ENCODE measurements at regions not wholly inside any gene's neighbourhood (a gene's known extent, or its start where the extent isn't known, plus 50 kb on each side); places are given as distances from the start of the nearest gene placed in this dataset.
"Not testable (repeated sequence)": the region's sequence is repeated elsewhere in the genome, so short reads cannot be mapped to it uniquely, and the experiment has no call there.

DNA sequence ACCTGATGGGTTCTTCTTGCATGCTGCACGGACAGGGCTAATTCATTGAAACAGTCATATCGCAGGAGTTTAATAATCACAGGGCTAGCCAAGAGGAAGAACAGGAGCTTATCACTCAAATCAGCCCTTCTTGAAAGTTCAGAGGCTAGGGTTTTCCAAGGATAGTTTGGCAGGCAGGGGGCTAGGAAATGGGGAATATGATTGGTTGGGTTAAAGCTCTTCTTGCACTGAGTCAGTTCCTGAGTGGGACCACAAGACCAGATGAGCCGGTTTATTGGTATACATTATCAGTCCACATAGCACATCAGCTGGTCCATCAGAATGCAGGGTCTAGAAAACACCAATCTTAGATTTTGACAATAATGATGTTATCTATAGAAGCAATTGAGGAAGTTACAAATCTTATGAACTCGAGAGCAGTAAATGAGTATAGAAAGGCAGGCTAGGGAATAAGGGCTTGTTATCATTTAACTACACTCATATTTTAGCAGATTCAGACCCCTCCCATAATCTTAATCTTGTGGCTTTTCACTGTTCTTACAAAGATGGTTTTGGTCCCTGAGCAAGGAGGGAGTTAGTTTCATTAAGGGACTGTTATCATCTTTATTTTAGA is 58.1 kb upstream of the SLC25A36 start:
- intact Hi-C loops (cut with DNase I; ENCODE audit: low total_unique reads), result no loop called here
- no peaks in the 10 kb centered on the region for H3K36me3 ChIP-seq
- no peak overlapping the region for H3K4me3 ChIP-seq
- H3K9me3 ChIP-seq, result no peaks in the 10 kb centered on the region
- DNase-seq (ENCODE audit: low spot score in 2 of 2), result no peak
- H3K4me1 ChIP-seq, result no peaks in the 10 kb centered on the region
- no peak overlapping the region for H3K27ac ChIP-seq
- H3K27me3 ChIP-seq, result no peaks in the 10 kb centered on the region
- TF ChIP-seq POLR2A (IDR thresholded peaks at IDR 0.05), result no peak
- TF ChIP-seq, protein P1, sequence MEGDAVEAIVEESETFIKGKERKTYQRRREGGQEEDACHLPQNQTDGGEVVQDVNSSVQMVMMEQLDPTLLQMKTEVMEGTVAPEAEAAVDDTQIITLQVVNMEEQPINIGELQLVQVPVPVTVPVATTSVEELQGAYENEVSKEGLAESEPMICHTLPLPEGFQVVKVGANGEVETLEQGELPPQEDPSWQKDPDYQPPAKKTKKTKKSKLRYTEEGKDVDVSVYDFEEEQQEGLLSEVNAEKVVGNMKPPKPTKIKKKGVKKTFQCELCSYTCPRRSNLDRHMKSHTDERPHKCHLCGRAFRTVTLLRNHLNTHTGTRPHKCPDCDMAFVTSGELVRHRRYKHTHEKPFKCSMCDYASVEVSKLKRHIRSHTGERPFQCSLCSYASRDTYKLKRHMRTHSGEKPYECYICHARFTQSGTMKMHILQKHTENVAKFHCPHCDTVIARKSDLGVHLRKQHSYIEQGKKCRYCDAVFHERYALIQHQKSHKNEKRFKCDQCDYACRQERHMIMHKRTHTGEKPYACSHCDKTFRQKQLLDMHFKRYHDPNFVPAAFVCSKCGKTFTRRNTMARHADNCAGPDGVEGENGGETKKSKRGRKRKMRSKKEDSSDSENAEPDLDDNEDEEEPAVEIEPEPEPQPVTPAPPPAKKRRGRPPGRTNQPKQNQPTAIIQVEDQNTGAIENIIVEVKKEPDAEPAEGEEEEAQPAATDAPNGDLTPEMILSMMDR (IDR thresholded peaks at IDR 0.05), result no peak
- no peak for TF ChIP-seq POLR2AphosphoS5 (IDR thresholded peaks at IDR 0.05)

GRCh38 chr3:140885697-140886096 is 55.9 kb upstream of the SLC25A36 start:
- H3K4me1 ChIP-seq; DNase-seq (ENCODE audit: low spot score in 2 of 2); intact Hi-C loops (cut with DNase I; ENCODE audit: low total_unique reads); H3K9me3 ChIP-seq; H3K27ac ChIP-seq; H3K27me3 ChIP-seq; H3K36me3 ChIP-seq; H3K4me3 ChIP-seq: not testable (repeated sequence)
